ENCODE measurements at regions not wholly inside any gene's neighbourhood (a gene's known extent, or its start where the extent isn't known, plus 50 kb on each side); places are given as distances from the start of the nearest gene placed in this dataset.

GRCh38 chr16:80066805-80067580, 466.5 kb upstream of the MAF start:
- no peak for DNase-seq

DNA sequence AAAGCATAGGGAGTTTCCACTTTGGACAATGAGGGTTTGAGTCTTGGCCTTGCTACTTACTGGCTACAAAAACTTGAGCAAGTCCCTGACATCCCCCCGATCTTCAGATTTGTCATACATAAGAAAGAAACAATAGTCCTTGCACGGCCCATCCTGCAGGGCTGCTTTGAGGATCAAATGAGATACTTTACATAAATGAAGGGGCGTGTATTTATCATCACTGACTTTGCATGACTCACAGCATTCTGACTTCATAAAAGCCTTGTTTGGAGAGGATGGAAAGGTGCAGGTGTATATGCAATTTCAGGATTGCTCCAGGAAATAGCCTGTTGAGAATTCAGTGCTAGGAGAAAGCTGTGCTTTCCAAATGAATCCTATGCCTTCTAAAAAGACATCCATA, 465.0 kb upstream of the MAF start:
- no peak for DNase-seq

- no peak for DNase-seq
Observed at GRCh38 chr16:80063713-80064069, 463.2 kb upstream of the MAF start.

DNA sequence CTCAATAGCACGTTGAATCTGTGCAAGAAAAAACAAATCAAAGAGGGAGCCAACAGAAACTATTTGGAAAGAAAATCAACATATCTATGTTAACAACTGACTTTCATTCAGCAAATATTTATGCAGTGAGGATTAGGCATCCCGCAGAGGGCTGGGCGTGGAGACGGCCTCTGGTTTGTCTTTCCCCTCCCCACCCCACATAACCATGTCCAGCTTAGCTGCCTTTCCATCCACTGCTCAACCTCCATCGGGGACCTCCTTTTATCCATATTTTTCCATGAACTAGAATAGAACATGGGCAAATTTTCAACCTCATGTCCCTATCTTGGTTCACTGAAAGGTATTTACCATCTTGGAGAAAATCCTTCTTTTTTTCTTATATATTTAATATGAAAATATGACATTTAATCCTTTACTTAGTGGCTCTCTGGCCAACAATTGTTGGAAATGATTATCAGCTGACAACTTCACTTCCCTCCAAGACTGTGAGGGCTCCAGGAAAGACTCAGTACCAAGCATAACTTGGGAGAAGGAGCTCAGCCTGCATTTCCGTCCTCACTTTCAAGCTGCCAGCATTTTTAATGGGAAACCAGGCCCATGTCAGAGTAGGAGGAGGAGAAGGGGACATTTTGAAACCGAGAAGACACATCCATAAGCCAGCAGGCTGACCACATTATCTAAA, 462.6 kb upstream of the MAF start:
- no peak for DNase-seq

DNA sequence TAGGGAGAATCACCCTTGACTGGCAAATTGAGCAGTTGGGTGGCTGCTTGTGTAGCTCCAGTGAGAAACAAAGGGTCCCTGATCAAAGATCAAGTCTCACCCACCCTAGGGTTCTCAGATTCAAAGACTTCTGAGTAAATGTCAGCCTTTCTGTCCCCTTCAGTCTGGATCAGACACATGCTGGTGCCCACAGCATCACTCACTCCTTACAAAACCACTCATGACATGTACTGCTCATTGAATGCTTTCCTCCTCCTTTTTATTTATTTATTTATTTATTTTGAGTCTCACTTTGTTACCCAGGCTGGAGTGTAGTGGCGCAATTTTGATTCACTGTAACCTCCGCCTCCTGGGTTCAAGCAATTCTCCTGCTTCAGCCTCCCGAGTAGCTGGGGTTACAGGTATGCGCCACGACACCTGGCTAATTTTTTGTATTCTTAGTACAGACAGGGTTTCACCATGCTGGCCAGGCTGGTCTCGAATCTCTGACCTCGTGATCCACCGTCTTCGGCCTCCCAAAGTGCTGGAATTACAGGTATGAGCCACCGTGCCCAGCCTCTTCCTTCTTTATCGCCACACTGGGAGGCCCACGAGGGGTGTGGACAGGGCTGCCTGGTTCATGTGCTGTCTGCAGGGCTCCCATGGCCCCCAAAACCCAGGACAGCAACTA, 462.0 kb upstream of the MAF start:
- no peak for DNase-seq

GRCh38 chr16:80060470-80060869, 459.9 kb upstream of the MAF start:
- DNase-seq: no peak

DNA sequence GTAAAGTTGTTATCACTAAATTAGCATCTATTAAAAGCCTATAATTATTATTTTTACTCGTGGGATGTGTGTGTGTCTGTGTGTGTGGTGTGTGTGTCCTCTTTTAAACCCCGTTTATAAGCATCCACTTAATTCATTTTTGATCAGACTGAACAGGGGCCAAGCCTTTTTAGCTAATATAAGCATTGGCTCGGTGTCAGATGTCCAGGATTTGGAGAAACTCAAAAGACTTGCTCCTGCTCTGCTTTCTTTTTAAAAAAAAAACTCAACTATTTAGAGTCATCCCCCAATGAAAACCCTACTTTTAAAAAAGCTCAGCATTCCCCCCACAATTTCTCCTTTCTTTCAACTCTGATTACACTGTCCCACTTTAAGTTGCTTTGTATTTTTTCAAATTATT, 459.3 kb upstream of the MAF start:
- DNase-seq: no peak

DNA sequence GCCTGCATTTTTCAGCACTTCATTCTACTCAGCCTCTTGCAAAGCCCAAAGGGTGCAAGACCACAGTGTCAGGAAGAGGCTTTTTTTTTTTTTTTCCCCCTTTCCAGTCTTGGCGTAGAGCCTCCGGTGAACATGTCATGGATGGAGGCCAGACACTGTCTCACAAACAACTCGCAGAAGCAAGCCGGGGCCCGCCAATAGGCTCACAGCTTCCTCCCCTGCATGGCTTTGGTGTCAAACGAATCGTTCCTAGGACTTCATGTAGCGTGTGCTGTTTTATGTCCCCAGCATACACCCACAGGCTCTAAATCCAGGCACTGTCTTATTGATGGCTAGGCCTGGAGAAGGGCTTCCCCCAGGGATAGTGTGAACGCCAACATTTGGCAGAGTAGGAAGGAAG, 457.7 kb upstream of the MAF start:
- DNase-seq: no peak

GRCh38 chr16:80056324-80056723, 455.8 kb upstream of the MAF start:
- no peak for DNase-seq

DNA sequence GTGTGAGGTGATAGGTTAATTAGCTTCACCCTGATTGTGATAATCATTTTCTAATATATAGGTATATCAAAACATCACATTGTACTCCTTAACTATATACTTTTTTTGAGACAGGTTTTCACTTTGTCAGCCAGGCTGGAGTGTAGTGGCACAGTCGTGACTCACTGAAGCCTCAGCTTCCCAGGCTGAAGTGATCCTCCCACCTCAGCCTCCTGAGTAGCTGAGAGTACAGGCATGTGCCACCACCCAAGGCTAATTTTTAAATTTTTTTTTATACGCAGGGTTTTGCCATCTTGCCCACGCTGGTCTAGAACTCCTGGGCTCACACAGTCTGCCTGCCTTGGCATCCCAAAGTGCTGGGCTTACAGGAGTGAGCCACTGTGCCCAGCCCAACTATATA, 455.3 kb upstream of the MAF start:
- no peak for DNase-seq

DNA sequence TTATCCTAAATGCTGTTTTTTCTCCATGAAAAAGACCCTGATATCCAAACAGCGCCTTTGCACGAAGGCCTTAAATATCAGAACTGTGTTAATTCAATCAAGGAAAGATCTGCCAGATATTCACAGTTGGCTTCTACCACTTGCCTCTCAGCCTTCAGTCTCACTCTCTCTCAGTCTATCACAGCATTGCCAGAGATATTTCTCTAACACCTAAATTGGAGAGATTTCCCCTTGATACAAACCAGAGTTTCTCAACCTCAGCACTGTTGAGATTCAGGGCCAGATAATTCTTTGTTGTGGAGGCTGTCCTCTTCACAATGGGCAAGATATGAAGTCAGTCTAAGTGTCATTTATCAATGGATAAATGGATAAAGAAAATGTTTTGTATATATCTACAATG, 454.1 kb upstream of the MAF start:
- DNase-seq: no peak

DNA sequence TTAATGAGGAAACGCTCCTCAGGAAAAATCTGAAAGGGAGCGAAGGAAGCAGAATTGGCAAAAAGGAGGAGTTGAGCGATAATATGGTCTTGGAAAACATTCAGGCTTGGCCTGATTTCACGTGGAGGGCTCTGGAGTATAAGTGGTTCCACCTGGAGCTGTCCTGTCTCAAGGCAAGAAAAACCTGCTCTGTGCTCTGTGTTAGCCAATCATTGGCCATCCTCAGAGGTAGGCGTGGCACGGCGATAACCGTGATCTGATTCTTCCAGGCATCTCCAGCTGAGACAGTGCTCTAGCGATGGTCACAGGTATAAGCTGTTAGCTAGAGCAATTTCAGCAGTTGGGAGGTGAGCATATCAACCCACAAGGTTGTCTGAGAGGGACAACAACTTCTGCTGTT, 450.5 kb upstream of the MAF start:
- no peak for DNase-seq

- no peak for DNase-seq
Observed at GRCh38 chr16:80048250-80048649, 447.7 kb upstream of the MAF start.

DNA sequence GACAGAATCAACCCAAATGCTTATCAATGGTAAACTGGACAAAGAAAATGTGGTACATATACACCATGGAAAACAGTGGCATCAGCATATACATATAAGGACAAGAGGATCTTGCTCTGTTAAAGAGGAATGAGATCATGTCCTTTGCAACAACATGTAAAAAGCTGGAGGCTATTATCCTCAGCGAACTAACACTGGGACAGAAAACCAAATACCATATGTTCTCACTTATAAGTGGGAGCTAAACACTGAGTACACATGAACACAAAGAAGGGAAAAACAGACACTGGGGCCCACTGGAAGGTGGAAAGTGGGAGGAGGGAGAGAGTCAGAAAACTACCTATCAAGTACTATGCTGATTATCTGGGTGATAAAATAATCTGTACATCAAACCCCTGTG, 447.3 kb upstream of the MAF start:
- no peak for DNase-seq

- no peak for DNase-seq
Observed at GRCh38 chr16:80046848-80047247, 446.3 kb upstream of the MAF start.

- no peak for DNase-seq
Observed at GRCh38 chr16:80046261-80046660, 445.7 kb upstream of the MAF start.

DNA sequence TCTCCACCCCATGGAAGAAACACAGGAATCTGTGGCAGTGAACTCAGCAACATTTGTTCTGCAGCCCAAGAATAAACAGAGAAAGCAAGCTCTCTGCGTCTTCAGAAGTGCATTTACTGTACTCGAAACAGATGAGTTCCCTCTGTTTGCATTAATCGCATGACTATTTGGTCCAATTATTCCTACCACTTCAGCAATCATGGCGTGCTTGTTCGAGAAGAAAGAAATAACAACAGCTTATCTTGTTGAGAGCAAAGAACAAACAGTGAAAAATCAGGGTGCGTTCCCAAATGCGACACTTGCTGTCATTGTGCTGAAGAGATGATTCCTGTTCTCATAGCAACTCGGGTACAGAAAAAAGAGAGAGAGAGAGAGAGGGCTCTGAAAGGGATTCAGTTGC, 445.3 kb upstream of the MAF start:
- no peak for DNase-seq

DNA sequence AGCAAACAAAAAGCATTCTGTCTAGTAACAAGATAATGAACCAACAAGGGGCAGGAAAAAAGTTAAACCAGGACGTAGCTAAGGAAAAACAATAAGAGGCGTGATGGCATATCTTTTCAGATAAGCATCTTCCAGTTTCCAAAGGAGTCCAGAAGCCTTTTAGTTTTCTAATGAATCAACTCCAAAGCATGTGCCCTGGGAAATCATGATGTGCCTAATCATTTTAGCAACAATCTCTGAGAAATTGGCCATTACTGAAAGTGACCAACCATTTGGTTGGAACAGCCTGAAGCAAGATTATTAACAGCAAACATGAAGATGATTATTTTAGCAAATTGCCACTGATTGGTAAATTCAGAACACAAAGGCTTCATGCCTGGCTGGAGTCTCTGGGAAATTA, 440.9 kb upstream of the MAF start:
- no peak for DNase-seq

DNA sequence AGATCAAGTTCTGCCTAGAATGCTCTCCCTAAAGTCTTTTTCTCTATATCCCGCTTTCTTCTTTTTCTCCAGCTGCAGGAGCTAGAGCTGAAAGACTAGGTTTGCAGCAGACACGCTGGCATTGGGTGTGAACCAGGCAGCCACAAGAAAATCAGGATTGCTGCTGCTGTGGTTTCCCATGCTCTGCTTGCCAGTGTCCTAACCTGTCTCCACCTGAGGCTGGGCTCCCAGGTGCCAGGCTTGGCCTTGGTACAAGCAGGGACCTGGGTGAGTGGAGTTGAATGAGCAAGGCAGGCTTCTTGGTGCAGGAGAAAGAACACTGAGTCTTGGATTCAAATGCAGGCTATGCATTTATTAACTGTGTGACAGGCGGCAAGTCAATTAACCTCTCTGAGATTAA, 440.3 kb upstream of the MAF start:
- DNase-seq: no peak

DNA sequence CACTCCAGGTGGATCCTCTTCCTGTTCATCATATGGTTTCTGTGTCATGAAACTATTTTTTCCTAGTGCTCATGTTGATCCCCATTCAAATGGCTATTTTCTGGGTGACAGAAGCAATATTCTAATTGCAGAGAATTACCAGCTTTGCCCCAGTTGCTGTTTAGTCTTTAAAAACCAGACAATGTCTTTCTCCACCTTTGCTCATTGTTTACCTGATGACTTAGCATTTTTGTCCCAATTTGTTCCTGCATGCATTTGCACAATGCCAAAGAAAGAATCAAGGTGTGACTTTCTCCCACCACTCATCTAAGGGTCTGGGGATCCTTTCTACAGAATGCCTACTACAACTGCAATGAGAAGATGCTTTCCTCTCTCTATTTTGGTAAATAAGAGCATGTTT, 439.9 kb upstream of the MAF start:
- DNase-seq: no peak

GRCh38 chr16:80039777-80040176, 439.2 kb upstream of the MAF start:
- no peak for DNase-seq

DNA sequence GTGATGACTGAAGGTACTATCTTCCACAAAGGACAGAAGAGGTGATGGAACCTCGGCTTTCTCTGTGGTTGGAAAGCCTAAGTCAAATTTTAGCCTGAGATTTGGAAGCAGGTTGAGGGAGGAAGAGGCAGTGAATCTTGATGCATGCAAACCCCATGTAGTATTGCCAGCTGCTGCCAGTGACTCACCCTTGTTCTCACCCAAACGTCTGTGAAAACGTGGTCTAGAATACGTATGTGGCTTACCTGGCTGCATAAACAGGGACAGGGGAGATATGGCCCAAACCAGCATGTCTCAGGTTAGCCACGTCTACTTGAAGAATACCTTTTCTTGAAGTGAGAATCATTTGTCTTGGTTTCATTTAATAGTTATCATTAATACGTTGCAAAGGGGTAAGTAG, 438.0 kb upstream of the MAF start:
- DNase-seq: no peak

DNA sequence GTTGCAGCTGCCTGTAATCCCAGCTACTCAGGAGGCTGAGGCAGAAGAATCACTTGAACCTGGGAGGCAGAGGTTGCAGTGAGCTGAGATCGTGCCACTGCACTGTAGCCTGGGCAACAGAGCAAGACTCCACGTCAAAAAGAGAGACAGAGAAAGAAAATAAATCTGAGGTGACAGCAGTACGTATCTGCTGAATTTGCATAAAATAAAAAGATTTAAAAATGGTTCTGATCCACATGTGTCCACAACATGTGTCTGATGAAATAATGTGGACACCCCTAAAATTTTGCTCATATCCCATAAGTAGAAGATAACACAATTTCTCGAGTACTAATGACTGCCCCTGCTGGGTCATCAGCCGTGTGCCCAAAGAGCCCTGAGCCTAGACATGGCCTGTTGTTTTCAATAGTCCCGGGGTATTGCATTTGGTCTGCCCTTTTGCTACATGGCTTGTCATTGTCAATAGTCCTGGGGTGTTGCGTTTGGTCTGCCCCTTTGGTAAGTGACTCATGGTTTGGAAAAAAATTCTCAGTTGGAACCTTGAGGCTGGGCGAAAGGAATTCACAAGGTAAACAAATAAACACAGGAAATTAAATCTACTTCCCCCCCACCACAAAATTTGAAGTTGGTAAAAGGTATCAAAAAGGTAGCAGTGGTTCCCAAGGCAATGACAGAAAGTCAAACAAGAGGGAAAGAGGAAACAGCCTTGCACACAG, 434.6 kb upstream of the MAF start:
- DNase-seq: no peak

DNA sequence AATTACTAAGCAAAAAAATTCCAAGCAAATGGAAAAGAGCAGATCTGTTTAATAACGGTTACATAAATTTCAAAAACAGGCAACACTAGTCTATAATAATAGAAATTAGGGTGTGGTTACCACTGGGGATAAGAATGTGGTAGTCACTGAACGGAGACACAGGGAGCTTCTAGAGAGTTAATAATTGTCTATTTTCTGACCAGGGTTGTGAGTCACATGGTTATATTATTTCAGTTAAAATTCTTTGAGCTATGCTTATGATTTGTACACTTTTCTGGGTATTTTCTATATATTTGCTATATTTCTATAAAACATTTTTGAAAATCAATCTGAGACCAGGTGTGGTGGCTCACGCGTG, 433.9 kb upstream of the MAF start:
- DNase-seq: no peak

Measured in stimulated activated CD8-positive, alpha-beta memory T cell treated with anti-CD3 and anti-CD28 coated beads, Interleukin-4, amount 100 ng/mL, for 48 hours (primary cell).